ENCODE measurements at regions not wholly inside any gene's neighbourhood (a gene's known extent, or its start where the extent isn't known, plus 50 kb on each side); places are given as distances from the start of the nearest gene placed in this dataset.

- TF ChIP-seq E4F1 (IDR thresholded peaks at IDR 0.05; ENCODE audit: borderline replicate concordance, partially characterized antibody) (no peak), RUNX3 (IDR thresholded peaks at IDR 0.05; ENCODE audit: low read length) (no peak), MXI1 (IDR thresholded peaks at IDR 0.05; ENCODE audit: low read depth, low read length) (no peak), EP300 (IDR thresholded peaks at IDR 0.05; ENCODE audit: borderline replicate concordance in 1 of 2, control insufficient read depth in 1 of 2, low read depth in 2 of 2, low read length in 2 of 2) (no peak), CBX3 (IDR thresholded peaks at IDR 0.05; ENCODE audit: borderline replicate concordance, low read depth) (no peak), TCF7 (IDR thresholded peaks at IDR 0.05; ENCODE audit: borderline replicate concordance) (no peak), BHLHE40 (IDR thresholded peaks at IDR 0.05; ENCODE audit: borderline replicate concordance in 1 of 2, low read depth in 2 of 2, low read length in 1 of 2) (no peak), SPI1 (IDR thresholded peaks at IDR 0.05; ENCODE audit: borderline replicate concordance, insufficient read depth, low read depth, low read length) (no peak)
Observed at GRCh38 chr1:93814795-93815340, 64.1 kb downstream of the DNTTIP2 start (continued).

All from GM12878 (cell line).